HCT116 (cell line): ENCODE measurements at regions not wholly inside any gene's neighbourhood (a gene's known extent, or its start where the extent isn't known, plus 50 kb on each side); places are given as distances from the start of the nearest gene placed in this dataset.

ENCODE experiments used
- ATAC-seq: fragments of 200-7000 bp; cut with Tn5 transposase; 2 replicates; pipeline ENCODE4 v1.9.1; 2020; ENCODE audit warnings: mild to moderate bottlenecking, moderate library complexity
- BruUV-seq: library from RNA; stranded (reverse); fragments of 400-500 nt; replicated peaks from 2 replicates; lab custom pipeline; 2021; lab: Mats Ljungman, UMichigan
- CTCF ChIA-PET: fragments of 300-600 bp; sonication (Branson Sonifier 250); formaldehyde crosslinking; loops from one replicate; lab custom pipeline; 2021; ENCODE audit warnings: antibody characterized with exemption; lab: Charles Lee
- POLR2A ChIA-PET: fragments of 300-600, 350-600 bp; sonication (Branson Sonifier 250); formaldehyde crosslinking; loops from one replicate; lab custom pipeline; 2021; ENCODE audit warnings: antibody characterized with exemption; lab: Charles Lee
- RAD21 ChIA-PET, 2 experiments: fragments of 300-600 bp; sonication (Branson Sonifier 250); formaldehyde crosslinking; loops; one replicate each; lab custom pipeline; 2023; ENCODE audit warnings: low total read pairs in 2 of 2; ENCODE audit not compliant: uncharacterized antibody in 2 of 2, unreplicated experiment in 2 of 2, low non-redundant PET in 1 of 2; lab: Charles Lee
- DNase-seq: peaks from one replicate; pipeline ENCODE4 v3.0.0-alpha.2; 2010; ENCODE audit warnings: low read depth, low spot score
- H2AFZ ChIP-seq: fragments of 200-600 bp; shearing (Covaris generic), sonication (generic); 2 replicates; pipeline ENCODE4 v1.6.1; 2017; ENCODE audit warnings: low read depth, mixed run types, mixed read lengths, antibody characterized with exemption, low read length; ENCODE audit not compliant: poor library complexity, severe bottlenecking
- H3K27ac ChIP-seq: 2 replicates; pipeline ENCODE4 v1.5.1; 2012; ENCODE audit warnings: low read depth, low read length
- H3K27me3 ChIP-seq: fragments of 200-600 bp; sonication (generic); 2 replicates; pipeline ENCODE4 v1.6.1; 2016; ENCODE audit warnings: mixed run types, low read length, mixed read lengths; ENCODE audit not compliant: insufficient read depth
- H3K36me3 ChIP-seq, 2 experiments: fragments of 200-500 bp in 1 of 2; fragments of 200-600 bp in 1 of 2; sonication (Bioruptor generic) in 1 of 2; sonication (generic) in 1 of 2; 2 replicates each; pipeline versions ENCODE4 v1.5.1 to v1.6.1; 2014 to 2016; ENCODE audit warnings: low read length in 2 of 2, inconsistent platforms in 1 of 2, mixed read lengths in 1 of 2, mixed run types in 1 of 2; ENCODE audit not compliant: insufficient read depth in 2 of 2, control insufficient read depth in 1 of 2
- H3K4me1 ChIP-seq, 2 experiments: fragments of 200-600 bp in 1 of 2; sonication (generic) in 1 of 2; 2 replicates each; pipeline versions ENCODE4 v1.5.1 to v1.6.1; 2012 to 2017; ENCODE audit warnings: low read length in 2 of 2, inconsistent platforms in 1 of 2, mild to moderate bottlenecking in 1 of 2, mixed read lengths in 1 of 2, mixed run types in 1 of 2, moderate library complexity in 1 of 2; ENCODE audit not compliant: insufficient read depth in 2 of 2, control insufficient read depth in 1 of 2
- H3K4me2 ChIP-seq: fragments of 200-600 bp; sonication (generic); 2 replicates; pipeline ENCODE4 v1.6.1; 2017; ENCODE audit warnings: mixed run types, low read length, mixed read lengths
- H3K4me3 ChIP-seq, 2 experiments: fragments of 200-600 bp in 1 of 2; sonication (generic) in 1 of 2; replicated peaks in 1 of 2; 2 replicates each; pipeline ENCODE4 v1.5.1; 2011 to 2016; ENCODE audit warnings: low read length in 2 of 2, control low read depth in 1 of 2, low read depth in 1 of 2, mild to moderate bottlenecking in 1 of 2, mixed read lengths in 1 of 2, mixed run types in 1 of 2
- H3K79me2 ChIP-seq: fragments of 200-600 bp; sonication (generic); 2 replicates; pipeline ENCODE4 v1.6.1; 2017; ENCODE audit warnings: mild to moderate bottlenecking, mixed run types, low read length, moderate library complexity, mixed read lengths; ENCODE audit not compliant: insufficient read depth
- H3K9ac ChIP-seq: fragments of 200-600 bp; sonication (generic); 2 replicates; pipeline ENCODE4 v1.6.1; 2016; ENCODE audit warnings: low read length, mixed read lengths
- H3K9me2 ChIP-seq: fragments of 200-600 bp; sonication (generic), shearing (Covaris generic); 2 replicates; pipeline ENCODE4 v1.6.1; 2017; ENCODE audit warnings: mixed run types, mild to moderate bottlenecking, moderate library complexity; ENCODE audit not compliant: insufficient read depth
- H3K9me3 ChIP-seq, 2 experiments: fragments of 200-500 bp in 1 of 2; fragments of 200-600 bp in 1 of 2; sonication (Bioruptor generic) in 1 of 2; sonication (generic) in 1 of 2; 2 replicates each; pipeline ENCODE4 v1.6.1; 2014 to 2017; ENCODE audit warnings: low read length in 2 of 2, mixed read lengths in 2 of 2, inconsistent platforms in 1 of 2, low read depth in 1 of 2, mild to moderate bottlenecking in 1 of 2, mixed run types in 1 of 2, moderate library complexity in 1 of 2; ENCODE audit not compliant: control insufficient read depth in 1 of 2, insufficient read depth in 1 of 2
- H4K20me1 ChIP-seq: fragments of 200-600 bp; sonication (generic), shearing (Covaris generic); 2 replicates; pipeline ENCODE4 v1.6.1; 2017; ENCODE audit warnings: mixed run types, mild to moderate bottlenecking, moderate library complexity; ENCODE audit not compliant: insufficient read depth
- CBX3 ChIP-seq: IDR thresholded peaks from 2 replicates; pipeline ENCODE4 v1.6.1; 2012; ENCODE audit warnings: low read depth
- CEBPB ChIP-seq: IDR thresholded peaks from 2 replicates; pipeline ENCODE4 v1.6.1; 2012; ENCODE audit warnings: low read depth
- EGR1 ChIP-seq: IDR thresholded peaks from 2 replicates; pipeline ENCODE4 v1.6.1; 2012; ENCODE audit warnings: low read depth
- EZH2phosphoT487 ChIP-seq: fragments of 200-600 bp; IDR thresholded peaks from 2 replicates; pipeline ENCODE4 v1.6.1; 2018; ENCODE audit warnings: antibody characterized with exemption, borderline replicate concordance
- FOSL1 ChIP-seq: IDR thresholded peaks from 2 replicates; pipeline ENCODE4 v1.6.1; 2012; ENCODE audit warnings: low read depth
- POLR2A ChIP-seq: IDR thresholded peaks from 2 replicates; pipeline ENCODE4 v1.7.0; 2011; ENCODE audit warnings: borderline replicate concordance; ENCODE audit not compliant: insufficient read depth, insufficient read length; ENCODE audit errors: extremely low read depth
- RAD21 ChIP-seq: IDR thresholded peaks from 2 replicates; pipeline ENCODE4 v1.6.1; 2012; ENCODE audit warnings: low read depth, mild to moderate bottlenecking
- SIN3A ChIP-seq: IDR thresholded peaks from 2 replicates; pipeline ENCODE4 v1.6.1; 2012; ENCODE audit warnings: low read depth
- SP1 ChIP-seq: IDR thresholded peaks from 2 replicates; pipeline ENCODE4 v1.6.1; 2012; ENCODE audit warnings: low read depth
- TCF7L2 ChIP-seq: IDR thresholded peaks from 2 replicates; pipeline ENCODE4 v1.7.0; 2011; ENCODE audit warnings: borderline replicate concordance, inconsistent platforms; ENCODE audit not compliant: insufficient read depth, insufficient read length; ENCODE audit errors: extremely low read depth
- YY1 ChIP-seq: IDR thresholded peaks from 2 replicates; pipeline ENCODE4 v1.6.1; 2011; ENCODE audit warnings: low read length, low read depth, moderate library complexity, mild to moderate bottlenecking; ENCODE audit not compliant: insufficient replicate concordance; ENCODE audit errors: extremely low read depth
- intact Hi-C: fragments of 100-400 bp; cut with micrococcal nuclease; formaldehyde crosslinking; loops from 2 replicates; pipeline ENCODE4 v1.10.0; 2022
- TF ChIP-seq, protein P1 (sequence below), 3 experiments: fragments of 200-600 bp in 1 of 3; sonication (generic) in 1 of 3; IDR thresholded peaks in 2 of 3; conservative IDR thresholded peaks in 1 of 3; 2 replicates each; pipeline ENCODE4 v1.5.1; 2012 to 2017; ENCODE audit warnings: low read depth in 2 of 3, low read length in 2 of 3, antibody characterized with exemption in 1 of 3, borderline replicate concordance in 1 of 3, control low read depth in 1 of 3, mild to moderate bottlenecking in 1 of 3, mixed read lengths in 1 of 3, mixed run types in 1 of 3, moderate library complexity in 1 of 3; ENCODE audit not compliant: insufficient read depth in 1 of 3
- TF ChIP-seq, protein P2 (sequence below): IDR thresholded peaks from 2 replicates; pipeline ENCODE4 v1.6.1; 2011; ENCODE audit warnings: mild to moderate bottlenecking, low read length, moderate library complexity; ENCODE audit not compliant: insufficient replicate concordance; ENCODE audit errors: extremely low read depth

DNA sequence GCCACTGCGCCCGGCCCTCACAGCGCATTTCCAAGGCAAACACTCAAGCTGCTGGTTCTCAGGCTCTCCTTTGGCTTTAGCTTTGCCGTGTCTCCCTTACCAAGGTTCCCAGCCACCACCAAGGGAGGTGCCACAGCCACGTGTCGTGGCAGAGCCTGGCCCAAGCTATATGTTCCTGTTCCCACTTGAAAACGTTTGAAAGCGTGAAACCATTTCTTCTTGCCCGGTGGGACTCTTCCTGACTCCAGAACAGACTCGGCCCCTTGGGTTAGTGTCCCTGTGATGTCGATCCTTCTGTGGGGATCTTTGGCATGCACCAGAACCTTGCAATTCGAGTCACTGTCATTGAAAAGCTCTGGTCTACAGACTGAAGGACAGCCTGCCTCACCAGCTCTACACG, 147.9 kb downstream of the HSD17B3 start:
- H3K79me2 ChIP-seq: no peaks in the 10 kb centered on the region
- H2AFZ ChIP-seq: no peak overlapping the region
- H3K36me3 ChIP-seq: no peaks in the 10 kb centered on the region
- peaks cover 5% of the 10 kb centered on the region; the same call in 1 of the 2 replicates for H3K27me3 ChIP-seq
- H3K9ac ChIP-seq: no peak overlapping the region
- no peak overlapping the region for H3K4me2 ChIP-seq
- RAD21 ChIA-PET: no interaction called here
- H3K9me2 ChIP-seq: no peaks in the 10 kb centered on the region
- no peak for DNase-seq
- POLR2A ChIA-PET: no interaction called here
- CTCF ChIA-PET: no interaction called here
- H3K27ac ChIP-seq: no peak overlapping the region
- TF ChIP-seq SP1 (no peak), EGR1 (no peak)
- TF ChIP-seq, all 23 proteins: peak for 0
- Histone ChIP-seq H4K20me1 (no peaks in the 10 kb centered on the region), H3K9me3 (no peaks in the 10 kb centered on the region), H3K4me3 (no peak overlapping the region), H3K4me1 (no peaks in the 10 kb centered on the region)
- intact Hi-C loops: no loop called here
- BruUV-seq: no TSS peak
- ATAC-seq: no peak

DNA sequence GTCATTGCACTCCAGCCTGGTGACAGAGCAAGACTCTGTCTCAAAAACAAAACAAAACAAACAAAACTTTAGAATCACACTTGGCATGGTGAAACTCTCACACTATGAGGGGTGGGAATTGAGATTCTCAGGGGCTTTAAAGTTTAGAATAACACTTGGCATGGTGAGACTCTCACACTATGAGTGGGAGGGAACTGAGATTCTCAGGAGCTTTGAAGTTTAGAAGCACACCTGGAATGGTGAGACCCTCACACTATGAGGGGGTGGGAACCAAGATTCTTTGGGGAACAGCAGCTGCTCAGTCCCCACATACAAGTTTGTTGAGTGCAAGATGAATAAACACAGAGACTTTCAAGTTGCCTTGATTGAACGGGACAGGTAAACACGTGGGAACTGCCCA, 149.4 kb downstream of the HSD17B3 start:
- DNase-seq (no peak), ATAC-seq (no peak)
- Histone ChIP-seq H3K27ac (no peak overlapping the region), H3K4me2 (no peak overlapping the region), H3K4me3 (no peak overlapping the region), H3K9me2 (no peaks in the 10 kb centered on the region), H3K4me1 (no peaks in the 10 kb centered on the region), H3K9me3 (no peaks in the 10 kb centered on the region), H3K27me3 (peaks cover 12% of the 10 kb centered on the region), H3K9ac (no peak overlapping the region), H2AFZ (no peak overlapping the region), H4K20me1 (no peaks in the 10 kb centered on the region), H3K79me2 (no peaks in the 10 kb centered on the region), H3K36me3 (no peaks in the 10 kb centered on the region)
- no TSS peak for BruUV-seq
- intact Hi-C loops: no loop called here
- CTCF ChIA-PET: no interaction called here
- RAD21 ChIA-PET: no interaction called here
- POLR2A ChIA-PET: no interaction called here
- no peak for TF ChIP-seq POLR2A
- TF ChIP-seq, protein P1, sequence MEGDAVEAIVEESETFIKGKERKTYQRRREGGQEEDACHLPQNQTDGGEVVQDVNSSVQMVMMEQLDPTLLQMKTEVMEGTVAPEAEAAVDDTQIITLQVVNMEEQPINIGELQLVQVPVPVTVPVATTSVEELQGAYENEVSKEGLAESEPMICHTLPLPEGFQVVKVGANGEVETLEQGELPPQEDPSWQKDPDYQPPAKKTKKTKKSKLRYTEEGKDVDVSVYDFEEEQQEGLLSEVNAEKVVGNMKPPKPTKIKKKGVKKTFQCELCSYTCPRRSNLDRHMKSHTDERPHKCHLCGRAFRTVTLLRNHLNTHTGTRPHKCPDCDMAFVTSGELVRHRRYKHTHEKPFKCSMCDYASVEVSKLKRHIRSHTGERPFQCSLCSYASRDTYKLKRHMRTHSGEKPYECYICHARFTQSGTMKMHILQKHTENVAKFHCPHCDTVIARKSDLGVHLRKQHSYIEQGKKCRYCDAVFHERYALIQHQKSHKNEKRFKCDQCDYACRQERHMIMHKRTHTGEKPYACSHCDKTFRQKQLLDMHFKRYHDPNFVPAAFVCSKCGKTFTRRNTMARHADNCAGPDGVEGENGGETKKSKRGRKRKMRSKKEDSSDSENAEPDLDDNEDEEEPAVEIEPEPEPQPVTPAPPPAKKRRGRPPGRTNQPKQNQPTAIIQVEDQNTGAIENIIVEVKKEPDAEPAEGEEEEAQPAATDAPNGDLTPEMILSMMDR (IDR thresholded peaks at IDR 0.05 in 2 of 3, conservative IDR thresholded peaks at IDR 0.05 in 1 of 3; ENCODE audit: borderline replicate concordance in 1 of 3, insufficient read depth in 1 of 3, low read depth in 2 of 3, low read length in 2 of 3): no peak
- no peak for TF ChIP-seq RAD21
- TF ChIP-seq EZH2phosphoT487: no peak
- no peak for TF ChIP-seq CEBPB
- no peak for TF ChIP-seq YY1
- no peak for TF ChIP-seq SP1
- no peak for TF ChIP-seq FOSL1
- no peak for TF ChIP-seq SIN3A
- TF ChIP-seq CBX3: no peak
- TF ChIP-seq, protein P2, sequence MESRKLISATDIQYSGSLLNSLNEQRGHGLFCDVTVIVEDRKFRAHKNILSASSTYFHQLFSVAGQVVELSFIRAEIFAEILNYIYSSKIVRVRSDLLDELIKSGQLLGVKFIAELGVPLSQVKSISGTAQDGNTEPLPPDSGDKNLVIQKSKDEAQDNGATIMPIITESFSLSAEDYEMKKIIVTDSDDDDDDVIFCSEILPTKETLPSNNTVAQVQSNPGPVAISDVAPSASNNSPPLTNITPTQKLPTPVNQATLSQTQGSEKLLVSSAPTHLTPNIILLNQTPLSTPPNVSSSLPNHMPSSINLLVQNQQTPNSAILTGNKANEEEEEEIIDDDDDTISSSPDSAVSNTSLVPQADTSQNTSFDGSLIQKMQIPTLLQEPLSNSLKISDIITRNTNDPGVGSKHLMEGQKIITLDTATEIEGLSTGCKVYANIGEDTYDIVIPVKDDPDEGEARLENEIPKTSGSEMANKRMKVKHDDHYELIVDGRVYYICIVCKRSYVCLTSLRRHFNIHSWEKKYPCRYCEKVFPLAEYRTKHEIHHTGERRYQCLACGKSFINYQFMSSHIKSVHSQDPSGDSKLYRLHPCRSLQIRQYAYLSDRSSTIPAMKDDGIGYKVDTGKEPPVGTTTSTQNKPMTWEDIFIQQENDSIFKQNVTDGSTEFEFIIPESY: no peak
- no peak for TF ChIP-seq TCF7L2
- TF ChIP-seq, all 23 proteins: peak for 0
